Renal pelvis (tissue), 1 donor: ENCODE measurements at regions not wholly inside any gene's neighbourhood (a gene's known extent, or its start where the extent isn't known, plus 50 kb on each side); places are given as distances from the start of the nearest gene placed in this dataset.
"Not testable (repeated sequence)": the region's sequence is repeated elsewhere in the genome, so short reads cannot be mapped to it uniquely, and the experiment has no call there.

Experiments
- DNase-seq: peaks from one replicate; pipeline ENCODE4 v3.0.0-alpha.2; 2013

DNA sequence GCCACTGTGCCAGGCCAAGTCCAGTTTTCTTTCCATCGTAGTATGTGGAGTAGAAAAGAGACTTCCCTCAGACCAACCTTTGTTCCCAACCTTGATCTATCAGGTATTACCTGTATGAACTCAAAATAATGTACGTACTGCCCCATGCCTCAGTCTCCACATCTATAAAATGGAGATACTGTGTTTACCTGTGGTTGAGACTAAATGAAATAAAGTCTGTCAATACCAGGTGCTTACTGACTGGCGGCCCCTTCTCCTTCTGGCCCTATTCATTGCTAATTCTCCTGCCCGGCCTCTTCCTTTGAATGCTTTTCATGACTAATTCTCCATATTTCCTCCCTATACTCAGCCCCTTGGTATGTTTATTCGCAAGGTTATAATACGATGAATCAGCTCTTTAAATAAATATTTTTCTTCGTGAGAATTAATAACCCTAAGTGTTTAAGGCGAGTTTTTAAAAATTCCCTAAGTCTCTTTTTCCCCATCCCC, 89.6 kb upstream of the BASP1 start:
- DNase-seq: no peak

DNA sequence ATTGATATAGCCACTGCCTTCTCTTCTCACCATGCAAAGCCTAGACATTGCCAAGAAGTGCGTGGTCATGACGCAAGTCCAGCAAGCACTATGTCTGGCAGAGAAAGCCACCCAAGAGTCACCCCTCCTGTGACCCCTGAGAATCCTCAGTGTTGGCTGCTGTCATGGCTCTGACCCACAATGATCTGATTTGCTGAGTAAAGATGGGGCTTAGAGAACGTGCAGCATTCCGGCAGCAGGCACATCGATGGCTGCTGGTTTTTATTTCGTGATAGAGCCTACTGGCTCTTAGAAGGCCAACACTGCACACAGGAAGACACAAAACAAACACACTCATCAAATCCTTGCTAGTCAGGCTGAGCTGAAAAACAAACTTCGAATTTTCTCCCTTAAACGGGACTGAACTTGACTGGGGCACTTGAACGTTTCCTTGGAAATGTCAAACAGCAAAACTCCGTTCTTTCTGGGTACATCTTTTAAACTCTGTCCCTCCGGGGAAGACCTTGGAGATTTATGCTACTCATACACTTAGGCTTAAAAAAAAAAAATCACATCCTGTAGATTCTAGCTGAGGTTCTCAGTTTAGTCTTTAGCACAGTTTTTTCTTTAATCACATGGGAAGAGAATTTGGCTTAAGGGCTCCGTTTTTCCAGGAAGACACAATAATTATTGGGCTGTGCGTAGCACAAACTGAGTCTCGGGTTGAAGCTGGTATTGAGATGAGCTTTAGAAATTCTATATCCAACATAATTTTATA, 88.2 kb upstream of the BASP1 start:
- no peak for DNase-seq

DNA sequence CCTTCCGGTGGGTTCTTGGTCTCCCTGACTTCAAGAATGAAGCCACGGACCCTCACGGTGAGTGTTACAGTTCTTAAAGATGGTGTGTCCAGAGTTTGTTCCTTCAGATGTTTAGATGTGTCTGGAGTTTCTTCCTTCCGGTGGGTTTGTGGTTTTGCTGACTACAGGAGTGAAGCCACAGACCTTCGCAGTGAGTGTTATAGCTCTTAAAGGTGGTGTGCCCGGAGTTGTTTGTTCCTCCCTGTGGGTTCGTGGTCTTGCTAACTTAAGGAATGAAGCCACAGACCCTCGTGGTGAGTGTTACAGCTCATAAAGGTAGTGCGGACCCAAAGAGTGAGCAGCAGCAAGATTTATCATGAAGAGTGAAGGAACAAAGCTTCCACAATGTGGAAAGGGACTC, 87.1 kb upstream of the BASP1 start:
- not testable (repeated sequence) for DNase-seq

DNA sequence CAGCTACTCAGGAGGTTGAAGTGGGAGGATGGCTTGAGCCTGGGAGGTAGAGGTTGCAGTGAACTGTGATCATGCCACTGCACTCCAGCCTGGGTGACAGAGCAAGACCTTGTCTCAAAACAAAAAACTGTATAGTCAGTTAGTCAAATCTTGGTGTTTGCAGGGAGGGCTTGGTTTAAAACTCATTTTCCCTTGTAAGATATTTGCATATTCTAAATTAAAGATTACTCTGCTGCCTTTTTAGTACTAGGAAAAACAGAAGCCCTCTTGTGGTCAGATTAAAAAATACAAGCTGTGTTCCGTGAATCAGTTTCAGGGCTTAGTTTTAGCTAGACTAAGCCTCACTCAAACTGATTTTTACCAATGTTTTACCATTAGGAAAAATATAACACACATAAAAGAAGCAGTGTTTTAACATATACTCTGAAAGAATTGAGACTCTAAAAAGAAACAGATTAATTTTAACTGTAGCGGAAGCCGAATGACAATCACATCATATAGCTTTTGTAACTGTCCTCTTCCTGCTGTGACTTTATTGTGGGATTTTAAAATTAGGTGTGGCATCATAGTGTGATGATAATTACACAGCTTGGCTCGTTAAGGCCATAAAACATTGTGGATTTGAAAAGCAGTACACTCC, 84.9 kb upstream of the BASP1 start:
- DNase-seq: peak; percentile 40

DNA sequence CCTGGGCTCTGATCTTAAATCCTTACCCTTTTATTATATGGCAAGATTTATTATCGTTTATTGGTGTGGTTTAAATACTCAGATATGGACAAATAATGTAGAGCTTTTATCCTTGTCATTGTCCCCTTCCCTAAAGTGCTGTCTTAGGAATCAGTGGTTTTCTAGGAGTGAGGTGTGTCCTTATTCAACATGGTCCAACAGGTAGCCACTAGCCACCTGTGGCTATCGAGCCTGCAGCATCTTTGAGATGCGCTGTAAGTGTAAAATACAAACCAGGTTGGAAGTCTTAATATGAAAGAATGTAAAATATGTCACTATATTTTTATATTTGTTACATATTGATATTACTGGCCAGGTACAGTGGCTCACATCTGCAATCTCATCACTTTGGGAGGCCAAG, 82.4 kb upstream of the BASP1 start:
- DNase-seq: no peak

DNA sequence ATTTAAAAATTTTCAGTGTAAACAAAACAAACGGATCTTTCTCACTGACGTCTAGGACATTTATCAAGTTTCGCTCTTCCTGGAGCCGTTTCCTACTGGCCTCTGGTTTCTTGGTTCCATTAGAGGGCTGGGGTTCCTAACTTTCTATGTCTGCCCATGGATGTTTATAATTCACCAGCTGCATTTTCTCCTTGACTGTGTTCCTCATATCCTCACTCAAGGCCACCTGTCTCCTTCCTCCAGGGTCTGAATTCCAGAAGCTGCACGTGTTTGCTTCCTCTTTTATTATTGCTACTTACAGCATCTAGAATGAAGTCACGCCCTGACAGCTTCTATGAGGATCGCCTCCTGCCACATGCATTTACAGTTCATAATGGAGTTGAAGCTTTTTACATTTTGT, 74.1 kb upstream of the BASP1 start:
- DNase-seq: no peak

DNA sequence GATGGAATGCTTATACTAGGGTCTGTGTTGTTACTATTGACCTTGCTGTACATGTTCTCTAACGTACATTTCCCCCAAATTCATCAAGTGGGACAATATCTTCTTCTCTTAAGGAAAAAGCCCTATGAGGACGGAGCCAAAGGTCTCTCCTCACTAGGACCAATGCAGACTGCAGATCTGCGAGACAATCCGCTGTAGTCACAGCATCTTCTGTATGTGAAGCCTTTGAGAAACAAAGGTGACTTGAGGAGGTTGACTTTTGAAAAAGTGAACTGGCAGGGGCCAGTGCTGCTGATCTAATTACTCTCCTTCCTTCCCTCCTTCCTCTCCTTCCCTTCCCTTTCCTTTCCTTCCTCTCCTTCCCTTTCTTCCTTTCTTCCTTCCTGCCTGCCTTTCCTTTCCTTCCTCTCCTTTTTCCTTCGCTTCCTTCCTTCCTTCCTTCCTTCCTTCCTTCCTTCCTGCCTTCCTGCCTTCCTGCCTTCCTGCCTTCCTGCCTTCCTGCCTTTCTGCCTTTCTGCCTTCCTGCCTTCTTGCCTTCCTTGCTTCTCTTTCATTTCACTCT, 71.1 kb upstream of the BASP1 start:
- DNase-seq: no peak

DNA sequence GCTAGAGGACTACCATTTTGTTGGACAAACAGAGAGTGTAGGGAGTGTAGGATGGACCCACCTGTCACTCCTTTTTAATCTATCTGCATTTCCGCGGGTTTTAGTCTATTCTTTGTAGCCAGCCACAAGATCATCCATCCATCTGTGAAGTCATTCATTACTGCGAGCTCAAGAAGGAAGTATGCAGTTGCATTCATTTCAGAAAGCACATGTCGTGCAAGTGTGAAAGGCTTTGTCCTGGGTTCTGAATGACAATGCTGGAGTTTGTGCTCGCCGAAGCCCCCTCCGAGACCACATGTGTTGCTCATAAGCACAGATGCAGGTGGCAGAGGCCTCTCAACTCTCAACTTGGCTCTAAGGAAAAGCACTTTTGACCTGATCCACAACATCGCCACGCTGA, 70.3 kb upstream of the BASP1 start:
- no peak for DNase-seq

DNA sequence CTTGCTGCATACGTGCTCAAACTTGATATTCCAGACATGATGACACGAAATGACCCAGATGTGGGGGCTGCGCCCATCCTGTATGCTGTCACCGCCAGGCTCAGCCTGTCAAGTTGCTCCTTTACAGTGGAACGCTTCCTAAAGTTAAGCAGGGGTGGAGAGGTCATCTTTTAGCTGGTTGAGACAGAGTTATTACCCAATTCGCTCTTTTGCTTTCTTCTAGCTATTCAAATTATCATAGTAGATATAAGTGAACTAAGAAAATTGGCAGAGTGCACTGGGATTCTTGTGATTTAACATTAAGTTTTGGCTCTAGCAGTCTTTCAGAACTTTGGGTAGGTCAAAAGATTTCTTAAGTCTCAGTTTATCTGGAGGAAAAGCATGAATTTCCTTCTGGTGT, 69.8 kb upstream of the BASP1 start:
- no peak for DNase-seq

DNA sequence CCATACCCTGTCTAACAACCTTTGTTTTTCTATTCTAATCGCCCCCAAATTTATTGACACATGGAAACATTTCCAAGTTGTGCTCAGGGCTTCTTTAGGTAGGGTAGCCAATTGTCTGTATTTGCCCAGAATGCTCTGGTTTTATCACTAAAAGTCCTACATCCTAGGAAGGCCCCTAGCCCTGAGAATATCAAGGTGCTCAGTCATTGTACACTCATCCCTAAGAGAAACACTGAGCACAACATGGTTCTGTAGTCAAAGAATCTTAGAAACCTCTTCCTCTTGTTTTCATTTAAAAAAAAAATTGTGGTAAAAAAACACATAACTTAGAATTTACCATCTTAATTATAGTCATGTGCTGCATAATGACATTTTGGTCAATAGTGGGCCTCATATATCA, 69.0 kb upstream of the BASP1 start:
- DNase-seq: no peak

DNA sequence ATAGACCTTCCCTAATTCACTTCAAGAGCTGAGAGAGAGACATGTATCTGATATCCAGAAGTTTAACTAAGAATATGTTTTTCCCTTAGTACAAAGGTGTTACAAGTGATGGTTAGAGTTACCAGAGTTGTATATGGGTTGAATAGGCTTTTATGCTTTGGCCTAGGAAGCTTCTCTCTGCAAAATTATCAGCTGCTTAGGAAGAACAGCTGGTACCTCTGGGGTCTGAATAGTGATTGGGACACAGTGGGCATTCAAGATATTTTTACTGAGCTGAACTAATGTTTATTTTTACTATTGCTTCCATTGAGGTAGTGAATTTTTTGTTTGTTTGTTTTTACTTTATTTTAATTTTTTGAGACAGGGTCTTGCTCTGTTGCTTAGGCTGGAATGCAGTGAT, 67.6 kb upstream of the BASP1 start:
- DNase-seq: no peak

DNA sequence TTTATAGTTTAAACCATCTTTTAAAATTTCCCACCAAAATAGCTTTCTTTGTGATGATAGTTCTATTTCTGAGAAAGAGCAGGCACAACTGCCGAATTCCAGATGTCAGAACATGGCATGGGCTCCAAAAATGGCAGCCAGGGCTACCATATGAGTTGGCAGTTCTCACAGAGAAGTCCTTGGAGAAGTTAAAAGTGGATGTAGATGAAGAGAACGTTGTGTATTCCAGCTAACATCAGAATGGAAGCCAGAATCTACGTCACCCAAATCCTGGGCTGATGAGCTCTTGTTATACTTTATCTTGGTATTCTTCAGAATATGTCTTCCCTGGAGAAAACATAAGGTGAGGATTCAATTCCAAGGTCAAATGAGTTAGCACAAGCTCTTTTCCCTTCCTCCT, 66.9 kb upstream of the BASP1 start:
- DNase-seq: no peak

DNA sequence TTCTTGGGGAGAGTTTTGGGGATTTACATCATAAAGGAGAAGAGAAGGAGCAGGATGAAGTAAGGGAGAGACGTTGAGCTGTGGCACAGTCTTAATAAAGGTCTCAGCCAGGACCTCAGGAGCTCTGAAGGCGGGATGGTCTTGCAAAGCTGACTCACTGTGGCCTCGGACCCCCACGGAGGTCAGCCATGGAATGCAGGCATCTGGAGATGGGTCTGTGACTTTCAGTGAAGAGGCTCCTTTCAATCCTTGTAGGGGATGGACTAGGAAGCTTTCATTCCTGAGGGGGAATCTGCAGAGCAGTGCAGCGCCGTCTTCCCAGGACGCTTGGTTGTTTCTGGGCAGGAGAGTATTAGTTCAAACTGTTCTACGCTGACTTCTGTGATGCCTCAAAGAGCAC, 65.7 kb upstream of the BASP1 start:
- no peak for DNase-seq

DNA sequence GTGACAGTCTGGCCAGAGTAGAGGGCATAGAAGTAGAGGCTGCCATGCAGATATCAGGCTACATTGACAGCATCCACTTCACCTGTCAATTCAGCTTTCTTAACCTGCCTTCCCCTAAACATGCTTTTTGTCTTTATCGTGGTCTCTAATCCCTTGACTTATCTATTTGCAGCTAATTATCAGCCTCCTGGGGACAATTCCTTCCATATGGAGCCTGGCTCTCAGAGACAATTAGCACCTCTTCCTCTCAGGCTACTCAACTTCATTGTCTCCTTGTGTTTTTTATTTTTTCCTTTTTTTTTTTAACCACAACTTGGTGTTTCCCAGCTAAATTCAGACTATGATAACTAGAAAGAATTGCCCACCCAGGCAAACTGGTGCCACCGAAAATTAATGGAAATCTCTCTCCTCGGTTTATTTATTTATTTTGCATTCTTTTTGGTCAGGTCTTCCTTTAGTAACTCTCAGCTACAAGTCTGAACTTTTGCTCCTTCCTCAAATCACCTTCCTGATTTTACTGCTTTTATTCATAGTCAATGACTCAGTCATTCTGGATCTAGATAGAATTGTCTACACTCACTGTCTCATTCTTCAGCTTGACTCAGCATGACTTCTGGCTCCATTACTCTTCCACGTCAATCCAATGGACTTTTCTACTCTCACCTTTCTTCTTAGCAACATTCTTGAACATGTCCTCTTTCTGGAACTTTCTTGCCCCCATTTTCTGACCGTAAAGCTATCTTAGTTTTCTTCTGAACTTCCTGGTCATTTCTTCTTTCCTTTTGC, 63.0 kb upstream of the BASP1 start:
- DNase-seq: no peak

DNA sequence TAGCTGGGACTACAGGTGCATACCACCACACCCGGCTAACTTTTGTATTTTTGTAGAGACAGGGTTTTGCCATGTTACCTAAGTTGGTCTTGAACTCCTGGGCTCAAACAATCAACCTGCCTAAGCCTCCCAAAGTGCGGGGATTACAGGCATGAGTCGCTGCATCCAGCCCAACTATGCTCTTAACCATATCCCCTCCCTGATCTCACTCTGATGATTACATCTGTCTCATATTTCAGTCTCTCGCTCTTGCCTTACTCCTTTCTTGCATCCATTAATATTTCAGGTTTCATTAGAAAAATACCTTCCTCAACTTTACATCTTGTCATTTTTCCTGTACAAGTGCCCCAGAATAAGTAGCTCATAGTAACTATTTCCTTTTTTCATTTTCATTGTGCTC, 61.0 kb upstream of the BASP1 start:
- DNase-seq: no peak

DNA sequence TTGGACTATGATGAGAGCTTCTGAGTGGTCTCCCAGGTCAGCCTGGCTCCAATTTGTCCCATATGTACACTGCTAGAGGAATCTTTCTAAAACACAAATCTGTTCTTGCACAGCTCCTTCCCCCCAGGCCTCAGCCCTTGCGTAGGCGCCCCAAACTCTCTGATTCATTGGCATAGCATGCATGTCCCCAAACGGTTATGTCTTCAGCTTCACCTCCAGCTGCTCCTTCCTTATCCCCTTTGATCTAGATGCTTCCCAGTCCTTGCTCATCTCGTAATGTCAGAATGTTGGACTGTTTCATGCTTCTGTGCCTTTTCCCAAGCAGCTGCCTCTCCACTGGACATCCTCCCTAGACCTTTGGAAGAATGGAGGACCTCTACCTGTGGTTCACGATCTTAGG, 60.1 kb upstream of the BASP1 start:
- no peak for DNase-seq

DNA sequence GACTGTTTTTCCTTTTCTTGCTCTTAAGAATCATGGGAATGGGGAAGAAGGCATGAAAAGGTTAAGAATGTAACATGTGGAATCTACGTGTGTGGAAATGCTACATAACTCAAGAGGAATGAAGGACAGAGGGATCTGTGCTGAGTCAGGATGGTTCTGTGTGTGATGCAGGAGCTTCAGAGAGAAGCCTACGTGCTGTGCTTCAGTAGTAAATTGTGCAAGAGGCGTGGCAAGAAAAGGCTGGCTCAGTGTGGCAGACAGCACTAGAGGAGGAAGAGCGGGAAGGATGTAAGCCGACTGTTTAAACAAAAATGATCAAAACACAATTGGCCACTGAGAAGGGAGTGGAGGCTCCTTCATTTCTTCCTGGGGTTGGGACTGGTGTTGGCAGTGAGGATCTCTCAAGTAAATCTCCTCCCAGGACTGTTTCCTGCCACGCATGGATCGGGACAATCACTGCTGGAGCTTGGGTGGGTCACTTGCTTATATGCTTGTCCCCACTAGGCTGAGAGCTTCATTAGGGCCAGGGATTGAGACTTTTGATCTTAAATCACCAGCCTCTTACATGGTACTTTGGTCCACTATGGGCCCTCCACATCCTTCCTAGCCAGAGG, 59.4 kb upstream of the BASP1 start:
- DNase-seq: no peak

DNA sequence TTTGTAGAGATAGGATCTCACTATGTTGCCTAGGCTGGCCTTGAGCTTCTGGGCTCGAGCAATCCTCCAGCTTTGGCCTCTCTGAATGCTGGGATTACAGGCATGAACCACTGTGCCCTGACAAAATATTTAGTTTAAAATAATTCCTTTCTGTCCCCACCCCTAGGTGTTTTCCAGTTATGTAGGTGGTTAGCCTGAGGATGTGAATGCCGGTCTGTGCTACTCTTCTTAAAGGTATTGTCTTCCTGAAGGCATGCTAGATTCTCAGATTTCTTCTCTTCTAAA, 56.7 kb upstream of the BASP1 start:
- DNase-seq: no peak

DNA sequence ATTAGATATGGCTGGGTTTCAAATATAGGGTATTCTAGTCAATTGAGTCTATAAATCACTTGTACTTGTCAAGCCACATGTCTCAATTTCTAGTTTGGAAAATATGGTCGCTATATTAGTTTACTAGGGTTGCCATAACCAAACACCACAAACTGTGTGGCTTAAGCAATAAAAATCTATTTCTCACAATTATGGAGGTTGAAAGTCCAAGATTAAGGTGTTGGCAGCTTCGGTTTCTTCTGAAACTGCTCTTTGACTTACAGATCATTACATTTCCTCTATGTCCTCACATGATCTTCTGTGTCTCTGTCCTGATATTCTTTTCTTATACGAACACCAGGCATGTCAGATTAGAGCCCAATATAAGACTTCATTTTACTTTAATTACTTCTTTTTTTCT, 55.8 kb upstream of the BASP1 start:
- DNase-seq: no peak

DNA sequence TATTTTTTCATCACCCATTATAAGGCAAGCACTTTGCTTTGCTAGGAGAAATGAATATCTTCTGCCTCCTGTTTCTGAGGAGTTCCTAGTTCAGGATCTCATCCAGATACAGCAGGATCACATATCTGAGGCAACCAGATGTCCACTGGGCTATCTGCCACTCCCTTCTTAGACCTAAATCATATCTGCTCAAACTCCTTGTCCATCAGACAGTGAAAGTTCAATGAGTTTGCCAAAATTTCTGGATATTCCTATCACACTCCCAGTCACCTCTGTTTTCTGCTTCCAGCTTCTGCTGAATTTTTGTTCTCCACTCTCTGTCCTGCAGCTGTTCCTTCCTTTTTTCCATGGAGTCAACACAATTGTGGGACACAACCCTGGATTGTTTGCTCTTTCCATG, 54.2 kb upstream of the BASP1 start:
- DNase-seq: no peak

DNA sequence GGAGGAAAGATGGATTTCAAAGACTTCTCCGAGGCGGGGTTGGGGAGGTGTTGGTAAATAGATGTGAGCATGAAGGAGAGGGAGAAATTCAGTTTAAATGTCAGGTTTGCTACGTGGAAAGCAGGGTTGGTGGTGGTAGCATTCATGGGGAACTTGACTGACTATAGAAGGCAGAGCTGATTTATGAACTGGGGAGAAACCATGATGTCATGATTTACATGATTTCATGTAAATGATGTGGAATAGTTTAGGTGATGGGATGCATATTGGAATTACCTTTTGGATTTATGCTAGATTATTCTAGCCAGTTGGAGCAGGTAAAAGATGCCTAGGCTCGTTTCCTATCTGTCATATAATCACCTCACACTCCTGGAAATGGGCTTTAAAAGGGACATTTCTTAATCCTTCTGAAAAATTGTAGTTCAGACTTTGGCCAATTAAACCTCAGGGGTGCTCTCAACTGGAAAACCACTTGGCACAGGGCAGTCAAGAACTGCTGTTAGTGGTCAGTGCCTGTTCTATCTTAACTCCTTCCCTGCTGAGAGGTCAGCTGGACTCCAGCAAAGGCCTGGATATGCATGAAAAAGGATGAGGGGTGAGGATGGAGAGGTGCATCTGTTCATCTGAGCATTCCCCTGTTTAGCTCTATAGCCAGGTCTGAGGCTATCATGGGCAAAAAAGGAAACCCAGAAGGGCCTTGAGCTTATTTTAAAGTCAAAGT, 50.1 kb upstream of the BASP1 start:
- no peak for DNase-seq
